K562 (cell line): ENCODE measurements at regions not wholly inside any gene's neighbourhood (a gene's known extent, or its start where the extent isn't known, plus 50 kb on each side); places are given as distances from the start of the nearest gene placed in this dataset.
A peak's percentile ranks its signal among the peaks of the same experiment; 100 is the strongest.

Source experiments
- ARID3A ChIP-seq: IDR thresholded peaks from 2 replicates; pipeline ENCODE4 v1.6.1; 2012; ENCODE audit warnings: low read depth, low read length, improper control_type of control experiment, borderline replicate concordance
- ARID4B ChIP-seq: sonication (generic); formaldehyde crosslinking; IDR thresholded peaks from 2 replicates; pipeline ENCODE4 v1.8.0; 2022; ENCODE audit warnings: mild to moderate bottlenecking, missing genetic modification reagents
- CREM ChIP-seq: IDR thresholded peaks from 2 replicates; pipeline ENCODE4 v1.6.1; 2014; ENCODE audit warnings: antibody characterized with exemption, low read depth
- PRDM10 ChIP-seq: fragments of 450-650 bp; IDR thresholded peaks from 2 replicates; pipeline ENCODE4 v1.6.1; 2018; ENCODE audit not compliant: partially characterized antibody
- ZBTB40 ChIP-seq, 2 experiments: fragments of 450-650 bp in 1 of 2; sonication (generic) in 1 of 2; formaldehyde crosslinking in 1 of 2; IDR thresholded peaks; 2 replicates each; pipeline versions ENCODE4 v1.7.1 to v1.9.0; 2016 to 2022; ENCODE audit warnings: inconsistent platforms in 1 of 2, mild to moderate bottlenecking in 1 of 2, missing genetic modification reagents in 1 of 2

GRCh38 chr5:100647461-100648230, 112.5 kb downstream of the FAM174A start (continued):
- TF ChIP-seq ZBTB40 (IDR thresholded peaks at IDR 0.05) (no peak), ZBTB40 (CRISPR knock-in tag; IDR thresholded peaks at IDR 0.05) (no peak), ARID3A (no peak), CREM (no peak), ARID4B (CRISPR knock-in tag) (no peak), PRDM10 (peak; percentile 60)
